ENCODE measurements at regions not wholly inside any gene's neighbourhood (a gene's known extent, or its start where the extent isn't known, plus 50 kb on each side); places are given as distances from the start of the nearest gene placed in this dataset.

DNA sequence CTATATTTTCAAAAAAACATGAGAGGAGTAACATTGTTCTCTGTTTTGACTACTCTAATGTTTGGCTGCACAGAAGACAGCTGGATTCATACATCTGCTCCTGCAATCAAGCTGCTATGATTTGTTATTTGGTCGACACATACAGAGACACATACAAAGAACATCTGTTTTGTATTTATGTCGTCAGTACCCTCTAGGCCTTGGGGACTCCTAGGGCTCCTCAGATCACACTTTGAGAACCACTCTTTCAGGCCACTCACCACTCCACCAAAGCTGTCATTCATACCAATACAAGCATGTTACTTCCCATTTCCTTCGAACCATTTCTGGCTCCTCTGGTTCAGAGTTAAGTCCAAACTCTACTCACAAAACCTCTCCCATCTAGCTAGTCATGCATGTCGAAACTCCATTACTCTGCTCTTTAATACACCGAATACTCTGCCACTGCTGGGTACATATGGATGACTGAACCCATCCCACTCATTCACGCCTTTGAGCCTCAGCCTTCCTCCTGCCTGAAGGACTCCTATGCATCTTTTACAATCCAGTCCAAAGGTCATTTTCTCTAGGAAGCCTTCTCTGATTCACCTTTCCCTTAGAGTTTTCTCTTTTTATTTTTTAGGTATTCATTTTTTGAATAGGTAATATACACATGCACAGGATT, 102.9 kb upstream of the ARHGEF3 start:
- peaks cover 84% of the 10 kb centered on the region for H3K79me2 ChIP-seq (ENCODE audit: insufficient read depth, low read length)
- no peak overlapping the region for H2AFZ ChIP-seq (ENCODE audit: low read length)
- no peaks in the 10 kb centered on the region for H3K27me3 ChIP-seq (ENCODE audit: insufficient read depth, low read length, poor library complexity, severe bottlenecking)

DNA sequence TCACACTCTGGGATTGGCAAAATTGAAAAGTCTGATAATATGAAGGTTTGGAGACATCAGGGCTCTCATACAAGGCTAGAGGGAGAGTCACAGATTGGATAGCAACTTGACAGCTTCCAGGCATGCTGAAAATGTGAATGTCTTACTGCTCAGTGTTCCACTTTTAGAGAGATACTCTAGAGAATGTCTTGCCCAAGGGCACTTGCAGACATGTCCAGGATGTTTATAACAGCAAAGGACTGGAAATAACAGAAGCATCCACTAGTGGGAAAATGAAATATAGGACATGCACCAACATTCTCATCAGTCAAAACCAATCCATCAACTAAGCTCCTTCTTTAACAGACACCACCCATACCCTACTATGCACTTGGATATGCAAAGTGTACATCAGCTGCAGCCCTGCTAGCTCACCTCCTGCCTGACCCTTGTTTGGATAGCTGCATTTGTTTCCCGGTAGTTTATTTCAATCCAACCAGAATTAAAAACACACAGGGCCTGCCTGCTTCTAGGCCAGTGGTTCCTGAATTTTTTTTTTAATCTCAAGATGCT, 101.6 kb upstream of the ARHGEF3 start:
- Histone ChIP-seq H2AFZ (ENCODE audit: low read length) (no peak overlapping the region), H3K9me2 (replicated peaks; ENCODE audit: low read depth, low read length) (no peaks in the 10 kb centered on the region), H3K4me1 (ENCODE audit: insufficient read depth, low read length, poor library complexity, severe bottlenecking) (peaks cover 15% of the 10 kb centered on the region), H3K27me3 (ENCODE audit: insufficient read depth, low read length, poor library complexity, severe bottlenecking) (no peaks in the 10 kb centered on the region), H3K79me2 (ENCODE audit: insufficient read depth, low read length) (peaks cover 79% of the 10 kb centered on the region), H3K9me3 (ENCODE audit: insufficient read depth, low read depth, low read length) (no peaks in the 10 kb centered on the region), H3K4me2 (ENCODE audit: low read depth, low read length, poor library complexity, severe bottlenecking) (no peak overlapping the region), H3K4me3 (ENCODE audit: low read length, poor library complexity, severe bottlenecking) (no peak overlapping the region), H4K20me1 (ENCODE audit: insufficient read depth, low read length, poor library complexity, severe bottlenecking) (no peaks in the 10 kb centered on the region), H3K9ac (ENCODE audit: low read depth, low read length, poor library complexity, severe bottlenecking) (no peak overlapping the region), H3K36me3 (ENCODE audit: insufficient read depth, low read length) (no peaks in the 10 kb centered on the region), H3F3A (ENCODE audit: low read depth) (no peaks in the 10 kb centered on the region)
- no peak for TF ChIP-seq EZH2phosphoT487 (IDR thresholded peaks at IDR 0.05; ENCODE audit: borderline replicate concordance)
- TF ChIP-seq, protein P1, sequence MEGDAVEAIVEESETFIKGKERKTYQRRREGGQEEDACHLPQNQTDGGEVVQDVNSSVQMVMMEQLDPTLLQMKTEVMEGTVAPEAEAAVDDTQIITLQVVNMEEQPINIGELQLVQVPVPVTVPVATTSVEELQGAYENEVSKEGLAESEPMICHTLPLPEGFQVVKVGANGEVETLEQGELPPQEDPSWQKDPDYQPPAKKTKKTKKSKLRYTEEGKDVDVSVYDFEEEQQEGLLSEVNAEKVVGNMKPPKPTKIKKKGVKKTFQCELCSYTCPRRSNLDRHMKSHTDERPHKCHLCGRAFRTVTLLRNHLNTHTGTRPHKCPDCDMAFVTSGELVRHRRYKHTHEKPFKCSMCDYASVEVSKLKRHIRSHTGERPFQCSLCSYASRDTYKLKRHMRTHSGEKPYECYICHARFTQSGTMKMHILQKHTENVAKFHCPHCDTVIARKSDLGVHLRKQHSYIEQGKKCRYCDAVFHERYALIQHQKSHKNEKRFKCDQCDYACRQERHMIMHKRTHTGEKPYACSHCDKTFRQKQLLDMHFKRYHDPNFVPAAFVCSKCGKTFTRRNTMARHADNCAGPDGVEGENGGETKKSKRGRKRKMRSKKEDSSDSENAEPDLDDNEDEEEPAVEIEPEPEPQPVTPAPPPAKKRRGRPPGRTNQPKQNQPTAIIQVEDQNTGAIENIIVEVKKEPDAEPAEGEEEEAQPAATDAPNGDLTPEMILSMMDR (conservative IDR thresholded peaks at IDR 0.05; ENCODE audit: low read length), result no peak

More for the DNA sequence above, 102.9 kb upstream of the ARHGEF3 start:
- Histone ChIP-seq H3K4me1 (ENCODE audit: insufficient read depth, low read length, poor library complexity, severe bottlenecking) (peaks cover 22% of the 10 kb centered on the region), H3K9ac (ENCODE audit: low read depth, low read length, poor library complexity, severe bottlenecking) (no peak overlapping the region), H3K36me3 (ENCODE audit: insufficient read depth, low read length) (no peaks in the 10 kb centered on the region), H3K9me2 (replicated peaks; ENCODE audit: low read depth, low read length) (no peaks in the 10 kb centered on the region), H3K4me3 (ENCODE audit: low read length, poor library complexity, severe bottlenecking) (no peak overlapping the region), H3K4me2 (ENCODE audit: low read depth, low read length, poor library complexity, severe bottlenecking) (no peak overlapping the region), H3K9me3 (ENCODE audit: insufficient read depth, low read depth, low read length) (no peaks in the 10 kb centered on the region), H3F3A (ENCODE audit: low read depth) (no peaks in the 10 kb centered on the region), H4K20me1 (ENCODE audit: insufficient read depth, low read length, poor library complexity, severe bottlenecking) (no peaks in the 10 kb centered on the region)
- TF ChIP-seq, protein P1 (conservative IDR thresholded peaks at IDR 0.05; ENCODE audit: low read length), result no peak
- TF ChIP-seq EZH2phosphoT487 (IDR thresholded peaks at IDR 0.05; ENCODE audit: borderline replicate concordance), result no peak

DNA sequence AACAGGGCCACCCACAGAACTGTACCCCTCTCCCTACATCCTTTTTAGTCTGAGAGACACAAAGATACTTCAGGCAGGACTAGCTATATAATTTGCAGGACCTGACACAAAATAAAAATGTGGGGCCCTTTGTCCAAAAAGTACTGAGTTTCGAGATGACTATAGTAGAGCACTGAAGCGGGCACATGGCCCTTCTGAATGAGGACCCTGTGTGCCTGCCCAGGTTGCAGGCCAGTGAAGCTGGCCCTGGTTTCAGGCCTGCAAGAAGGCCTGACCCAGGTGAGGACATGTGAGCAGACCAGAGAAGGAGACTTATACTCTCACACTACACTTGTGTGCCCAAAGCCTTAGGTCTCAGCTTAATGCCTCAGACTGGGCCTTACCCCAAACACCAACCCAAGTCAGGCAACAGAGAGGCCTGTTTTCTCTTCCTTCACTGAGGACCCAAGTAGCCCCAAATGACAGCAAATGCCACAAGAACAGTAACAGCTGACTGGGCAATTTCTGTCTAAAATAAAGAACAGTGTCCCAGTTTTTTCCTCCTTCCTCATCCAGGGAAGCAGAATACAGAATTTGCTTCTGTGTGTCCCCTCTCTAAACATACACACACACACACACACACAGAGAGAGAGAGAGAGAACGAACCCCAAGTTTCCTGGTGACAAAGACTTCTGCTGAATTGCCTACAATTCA, 100.9 kb upstream of the ARHGEF3 start:
- Histone ChIP-seq H3K9me2 (replicated peaks; ENCODE audit: low read depth, low read length) (no peaks in the 10 kb centered on the region), H2AFZ (ENCODE audit: low read length) (no peak overlapping the region), H3K36me3 (ENCODE audit: insufficient read depth, low read length) (no peaks in the 10 kb centered on the region), H3F3A (ENCODE audit: low read depth) (no peaks in the 10 kb centered on the region), H3K4me1 (ENCODE audit: insufficient read depth, low read length, poor library complexity, severe bottlenecking) (peaks cover 10% of the 10 kb centered on the region), H3K79me2 (ENCODE audit: insufficient read depth, low read length) (peaks cover 73% of the 10 kb centered on the region), H4K20me1 (ENCODE audit: insufficient read depth, low read length, poor library complexity, severe bottlenecking) (no peaks in the 10 kb centered on the region), H3K9me3 (ENCODE audit: insufficient read depth, low read depth, low read length) (no peaks in the 10 kb centered on the region), H3K4me2 (ENCODE audit: low read depth, low read length, poor library complexity, severe bottlenecking) (no peak overlapping the region), H3K4me3 (ENCODE audit: low read length, poor library complexity, severe bottlenecking) (no peak overlapping the region), H3K9ac (ENCODE audit: low read depth, low read length, poor library complexity, severe bottlenecking) (no peak overlapping the region), H3K27me3 (ENCODE audit: insufficient read depth, low read length, poor library complexity, severe bottlenecking) (no peaks in the 10 kb centered on the region)
- no peak for TF ChIP-seq EZH2phosphoT487 (IDR thresholded peaks at IDR 0.05; ENCODE audit: borderline replicate concordance)
- TF ChIP-seq, protein P1 (conservative IDR thresholded peaks at IDR 0.05; ENCODE audit: low read length), result no peak
